Neural cell (in vitro differentiated cells): ENCODE measurements at regions not wholly inside any gene's neighbourhood (a gene's known extent, or its start where the extent isn't known, plus 50 kb on each side); places are given as distances from the start of the nearest gene placed in this dataset.

Experiments used
- H2AFZ ChIP-seq: fragments of 200-600, 300-800 bp; sonication (generic), shearing (Covaris generic); 2 replicates; pipeline ENCODE4 v1.6.0; 2014; ENCODE audit warnings: low read depth, mild to moderate bottlenecking, antibody characterized with exemption, low read length, moderate library complexity
- H3F3A ChIP-seq: fragments of 200-600 bp; shearing (Covaris generic); 2 replicates; pipeline ENCODE4 v1.6.1; 2016; ENCODE audit warnings: mild to moderate bottlenecking, moderate library complexity, mixed read lengths, antibody characterized with exemption, low read length; ENCODE audit not compliant: insufficient read depth, poor library complexity, severe bottlenecking
- H3K27ac ChIP-seq: fragments of 200-600, 300-800 bp; sonication (generic), shearing (Covaris generic); 2 replicates; pipeline ENCODE4 v1.5.1; 2014; ENCODE audit warnings: mild to moderate bottlenecking, low read length, moderate library complexity
- H3K27me3 ChIP-seq: fragments of 300-800, 200-600 bp; sonication (generic), shearing (Covaris generic); 2 replicates; pipeline ENCODE4 v1.6.0; 2014; ENCODE audit warnings: mild to moderate bottlenecking, low read depth, low read length, moderate library complexity; ENCODE audit not compliant: insufficient read depth
- H3K36me3 ChIP-seq: fragments of 300-800, 200-600 bp; sonication (generic), shearing (Covaris generic); 2 replicates; pipeline ENCODE4 v1.5.1; 2014; ENCODE audit warnings: mild to moderate bottlenecking, antibody characterized with exemption, low read length, moderate library complexity; ENCODE audit not compliant: insufficient read depth
- H3K4me2 ChIP-seq: fragments of 300-800, 200-600 bp; sonication (generic), shearing (Covaris generic); 2 replicates; pipeline ENCODE4 v1.6.0; 2014; ENCODE audit warnings: mild to moderate bottlenecking, low read length
- H3K4me3 ChIP-seq: fragments of 300-800, 200-600 bp; sonication (generic), shearing (Covaris generic); 2 replicates; pipeline ENCODE4 v1.5.1; 2014; ENCODE audit warnings: mild to moderate bottlenecking, low read length, moderate library complexity
- H3K79me2 ChIP-seq: fragments of 200-600 bp; shearing (Covaris generic); replicated peaks from 2 replicates; pipeline ENCODE4 v1.6.0; 2014; ENCODE audit warnings: mild to moderate bottlenecking, low read length, moderate library complexity; ENCODE audit not compliant: insufficient read depth
- H3K9ac ChIP-seq: fragments of 300-800, 200-600 bp; sonication (generic), shearing (Covaris generic); 2 replicates; pipeline ENCODE4 v1.6.1; 2016; ENCODE audit warnings: mild to moderate bottlenecking, low read length, mixed read lengths
- H3K9me2 ChIP-seq: fragments of 200-600 bp; shearing (Covaris generic); 2 replicates; pipeline ENCODE4 v1.6.1; 2016; ENCODE audit warnings: mild to moderate bottlenecking, low read length, mixed read lengths; ENCODE audit not compliant: insufficient read depth
- H3K9me3 ChIP-seq: fragments of 200-600, 300-800 bp; sonication (generic), shearing (Covaris generic); 2 replicates; pipeline ENCODE4 v1.6.1; 2016; ENCODE audit warnings: mild to moderate bottlenecking, mixed run types, low read length, moderate library complexity, mixed read lengths
- H4K20me1 ChIP-seq: fragments of 200-600 bp; shearing (Covaris generic); 2 replicates; pipeline ENCODE4 v1.6.1; 2016; ENCODE audit warnings: mild to moderate bottlenecking, mixed run types; ENCODE audit not compliant: insufficient read depth
- CTCF ChIP-seq: fragments of 450-650 bp; IDR thresholded peaks from 2 replicates; pipeline ENCODE4 v1.5.1; 2014; ENCODE audit warnings: antibody characterized with exemption, mild to moderate bottlenecking, moderate library complexity; ENCODE audit not compliant: poor library complexity, severe bottlenecking
- EP300 ChIP-seq: fragments of 450-650 bp; conservative IDR thresholded peaks from 2 replicates; pipeline ENCODE4 v1.6.1; 2014; ENCODE audit warnings: antibody characterized with exemption, mild to moderate bottlenecking, moderate library complexity; ENCODE audit not compliant: poor library complexity, severe bottlenecking
- EZH2 ChIP-seq: fragments of 200-600, 300-800 bp; shearing (Covaris generic), sonication (generic); IDR thresholded peaks from 2 replicates; pipeline ENCODE4 v1.6.1; 2014; ENCODE audit warnings: antibody characterized with exemption, low read length, borderline replicate concordance, mild to moderate bottlenecking; ENCODE audit not compliant: insufficient read depth, poor library complexity, severe bottlenecking
- MXI1 ChIP-seq: fragments of 450-650 bp; conservative IDR thresholded peaks from 2 replicates; pipeline ENCODE4 v1.6.1; 2014; ENCODE audit warnings: antibody characterized with exemption, mild to moderate bottlenecking; ENCODE audit not compliant: poor library complexity, severe bottlenecking
- POLR2AphosphoS5 ChIP-seq: IDR thresholded peaks from 2 replicates; pipeline ENCODE4 v1.6.1; 2012
- RAD21 ChIP-seq: fragments of 450-650 bp; conservative IDR thresholded peaks from 2 replicates; pipeline ENCODE4 v1.6.1; 2014; ENCODE audit warnings: antibody characterized with exemption, mild to moderate bottlenecking, moderate library complexity
- REST ChIP-seq: IDR thresholded peaks from 2 replicates; pipeline ENCODE4 v1.6.1; 2012; ENCODE audit warnings: borderline replicate concordance
- SMC3 ChIP-seq: fragments of 450-650 bp; conservative IDR thresholded peaks from 2 replicates; pipeline ENCODE4 v1.6.1; 2014; ENCODE audit warnings: antibody characterized with exemption, mild to moderate bottlenecking, moderate library complexity; ENCODE audit not compliant: poor library complexity
- TAF1 ChIP-seq: IDR thresholded peaks from 2 replicates; pipeline ENCODE4 v1.6.1; 2012; ENCODE audit warnings: low read depth

GRCh38 chr13:90999401-90999800 is 348.1 kb upstream of the MIR17HG start:
- no peak overlapping the region for H3K9ac ChIP-seq
- H3K27ac ChIP-seq = no peak overlapping the region
- H3K36me3 ChIP-seq = no peaks in the 10 kb centered on the region
- H3K4me3 ChIP-seq = no peak overlapping the region
- no peaks in the 10 kb centered on the region for H3K9me3 ChIP-seq
- no peaks in the 10 kb centered on the region for H4K20me1 ChIP-seq
- H3K9me2 ChIP-seq = no peaks in the 10 kb centered on the region
- H3K4me2 ChIP-seq = no peak overlapping the region
- H3F3A ChIP-seq = no peaks in the 10 kb centered on the region
- no peaks in the 10 kb centered on the region for H3K79me2 ChIP-seq
- TF ChIP-seq POLR2AphosphoS5 (no peak), MXI1 (no peak), TAF1 (no peak)
- H3K27me3 ChIP-seq = no peaks in the 10 kb centered on the region
- no peak overlapping the region for H2AFZ ChIP-seq

GRCh38 chr13:91001371-91001770 is 346.1 kb upstream of the MIR17HG start:
- H3K36me3 ChIP-seq = no peaks in the 10 kb centered on the region
- H3K27ac ChIP-seq = no peak overlapping the region
- no peak overlapping the region for H3K4me2 ChIP-seq
- H2AFZ ChIP-seq = no peak overlapping the region
- H3K79me2 ChIP-seq = no peaks in the 10 kb centered on the region
- H3K9me3 ChIP-seq = no peaks in the 10 kb centered on the region
- no peak for TF ChIP-seq EZH2
- TF ChIP-seq MXI1 = no peak
- TF ChIP-seq TAF1 = no peak
- no peak for TF ChIP-seq REST
- no peak for TF ChIP-seq RAD21
- no peak for TF ChIP-seq EP300
- TF ChIP-seq SMC3 = no peak
- TF ChIP-seq POLR2AphosphoS5 = no peak
- no peak for TF ChIP-seq CTCF
- no peak overlapping the region for H3K9ac ChIP-seq
- no peak overlapping the region for H3K4me3 ChIP-seq
- H3K27me3 ChIP-seq = no peaks in the 10 kb centered on the region
- H3K9me2 ChIP-seq = no peaks in the 10 kb centered on the region
- H4K20me1 ChIP-seq = no peaks in the 10 kb centered on the region
- no peaks in the 10 kb centered on the region for H3F3A ChIP-seq

- no peak overlapping the region for H3K27ac ChIP-seq
- H3K4me2 ChIP-seq = no peak overlapping the region
- no peaks in the 10 kb centered on the region for H3K9me2 ChIP-seq
- H3F3A ChIP-seq = no peaks in the 10 kb centered on the region
- no peaks in the 10 kb centered on the region for H3K36me3 ChIP-seq
- no peaks in the 10 kb centered on the region for H3K27me3 ChIP-seq
- no peaks in the 10 kb centered on the region for H4K20me1 ChIP-seq
- no peak overlapping the region for H3K9ac ChIP-seq
- H2AFZ ChIP-seq = no peak overlapping the region
- TF ChIP-seq TAF1 (no peak), MXI1 (no peak)
- H3K79me2 ChIP-seq = no peaks in the 10 kb centered on the region
- H3K9me3 ChIP-seq = no peaks in the 10 kb centered on the region
- no peak overlapping the region for H3K4me3 ChIP-seq
Observed at GRCh38 chr13:91014696-91015095, 332.8 kb upstream of the MIR17HG start.
